D721Med (cell line): ENCODE measurements at regions not wholly inside any gene's neighbourhood (a gene's known extent, or its start where the extent isn't known, plus 50 kb on each side); places are given as distances from the start of the nearest gene placed in this dataset.
"Not testable (repeated sequence)": the region's sequence is repeated elsewhere in the genome, so short reads cannot be mapped to it uniquely, and the experiment has no call there.

Experiments used
- DNase-seq: peaks from one replicate; pipeline ENCODE4 v3.0.0; 2011; ENCODE audit warnings: low spot score; ENCODE audit not compliant: insufficient read length
- FAIRE-seq: peaks from 2 replicates; lab custom pipeline; 2011; peaks lifted over from hg19 to GRCh38; lab: Jason Lieb, UNC
- TF ChIP-seq, protein P1 (sequence below): IDR thresholded peaks from 2 replicates; pipeline ENCODE4 v1.5.1; 2012; ENCODE audit warnings: mild to moderate bottlenecking, control low read depth; ENCODE audit not compliant: insufficient read depth; ENCODE audit errors: missing control alignments

DNA sequence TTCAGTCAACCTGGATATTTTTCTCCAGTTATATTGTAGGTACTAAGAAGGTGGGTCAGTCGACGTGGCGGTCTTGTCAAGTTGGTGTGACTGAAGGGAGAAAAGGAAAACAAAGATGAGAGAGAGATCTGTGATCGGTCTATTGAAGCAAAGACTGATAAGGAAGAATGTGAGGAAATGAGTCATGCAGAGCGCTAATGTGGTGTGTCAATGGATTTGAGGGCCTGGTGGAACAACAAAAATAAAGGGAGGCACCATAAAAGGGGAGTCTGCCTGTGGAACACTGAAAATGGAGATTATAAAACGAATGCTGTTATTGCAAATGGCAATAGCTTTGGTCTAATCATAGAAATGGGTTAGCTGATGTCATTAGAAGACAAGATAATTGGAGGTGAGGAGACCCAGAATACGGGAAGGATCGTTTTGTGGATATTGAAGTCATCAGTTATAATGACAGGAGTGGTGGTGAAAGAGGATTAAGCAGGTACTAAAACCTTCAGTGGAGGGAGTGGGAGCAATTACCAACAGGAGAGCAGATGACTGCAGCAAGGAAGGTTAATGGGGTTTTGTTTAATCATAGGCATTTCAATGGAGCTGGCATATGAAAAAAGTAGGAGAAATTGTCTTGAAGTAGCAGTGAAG, 599.1 kb upstream of the FSHR start:
- no peak for DNase-seq
- TF ChIP-seq, protein P1, sequence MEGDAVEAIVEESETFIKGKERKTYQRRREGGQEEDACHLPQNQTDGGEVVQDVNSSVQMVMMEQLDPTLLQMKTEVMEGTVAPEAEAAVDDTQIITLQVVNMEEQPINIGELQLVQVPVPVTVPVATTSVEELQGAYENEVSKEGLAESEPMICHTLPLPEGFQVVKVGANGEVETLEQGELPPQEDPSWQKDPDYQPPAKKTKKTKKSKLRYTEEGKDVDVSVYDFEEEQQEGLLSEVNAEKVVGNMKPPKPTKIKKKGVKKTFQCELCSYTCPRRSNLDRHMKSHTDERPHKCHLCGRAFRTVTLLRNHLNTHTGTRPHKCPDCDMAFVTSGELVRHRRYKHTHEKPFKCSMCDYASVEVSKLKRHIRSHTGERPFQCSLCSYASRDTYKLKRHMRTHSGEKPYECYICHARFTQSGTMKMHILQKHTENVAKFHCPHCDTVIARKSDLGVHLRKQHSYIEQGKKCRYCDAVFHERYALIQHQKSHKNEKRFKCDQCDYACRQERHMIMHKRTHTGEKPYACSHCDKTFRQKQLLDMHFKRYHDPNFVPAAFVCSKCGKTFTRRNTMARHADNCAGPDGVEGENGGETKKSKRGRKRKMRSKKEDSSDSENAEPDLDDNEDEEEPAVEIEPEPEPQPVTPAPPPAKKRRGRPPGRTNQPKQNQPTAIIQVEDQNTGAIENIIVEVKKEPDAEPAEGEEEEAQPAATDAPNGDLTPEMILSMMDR: no peak
- peak; percentile 46 for FAIRE-seq

DNA sequence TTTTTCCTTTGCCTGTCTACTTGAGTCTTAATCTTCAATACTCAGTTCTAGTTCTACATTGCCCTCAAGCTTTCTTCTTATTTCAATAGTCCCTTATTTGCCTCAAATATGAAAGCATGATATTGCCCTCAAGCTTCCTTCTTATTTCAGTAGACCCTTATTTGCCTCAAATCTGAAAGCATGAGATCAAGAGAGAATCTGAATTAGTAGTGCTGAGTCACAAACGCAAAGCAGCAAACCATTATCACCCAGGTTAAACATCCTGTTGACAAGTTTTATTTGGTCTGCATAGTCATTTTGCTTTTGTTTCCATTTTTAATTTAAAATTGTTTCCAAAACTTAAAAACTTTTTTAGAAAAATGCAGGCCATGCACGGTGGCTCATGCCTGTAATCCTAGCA, 583.3 kb upstream of the FSHR start:
- DNase-seq (no peak), FAIRE-seq (no peak)
- TF ChIP-seq, protein P1: no peak

DNA sequence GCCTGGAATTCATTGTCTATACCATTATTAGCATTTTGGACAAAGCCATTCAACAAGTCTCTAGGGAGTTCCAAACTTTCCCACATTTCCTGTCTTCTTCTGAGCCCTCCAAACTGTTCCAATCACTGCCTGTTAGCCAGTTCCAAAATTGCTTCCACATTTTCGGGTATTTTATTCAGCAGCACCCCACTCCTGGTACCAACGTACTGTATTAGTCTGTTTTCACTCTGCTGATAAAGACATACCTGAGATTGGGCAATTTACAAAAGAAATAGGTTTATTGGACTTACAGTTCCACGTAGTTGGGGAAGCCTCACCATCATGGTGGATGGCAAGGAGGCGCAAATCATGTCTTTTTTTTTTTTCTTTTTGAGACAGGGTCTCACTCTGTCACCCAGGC, 578.6 kb upstream of the FSHR start:
- not testable (repeated sequence) for FAIRE-seq, DNase-seq

DNA sequence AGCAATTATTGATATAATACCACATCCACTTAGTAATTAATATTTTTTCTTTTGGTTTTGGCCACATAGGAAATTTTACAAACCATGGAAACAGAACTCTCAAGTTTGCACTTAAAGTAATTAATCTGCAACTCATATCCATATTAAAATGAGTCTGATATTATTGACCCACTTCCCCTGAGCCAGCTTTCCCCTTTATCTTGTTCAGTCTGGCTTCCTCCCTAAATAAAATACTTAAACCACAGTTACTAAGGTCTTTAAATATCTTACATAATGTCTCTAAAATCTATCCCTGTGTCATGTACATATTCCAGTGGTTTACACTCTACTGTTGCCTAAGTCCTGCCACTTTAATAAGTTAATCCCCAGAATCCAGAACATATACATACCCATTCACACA, 564.9 kb upstream of the FSHR start:
- FAIRE-seq: no peak
- TF ChIP-seq, protein P1: no peak
- DNase-seq: no peak

DNA sequence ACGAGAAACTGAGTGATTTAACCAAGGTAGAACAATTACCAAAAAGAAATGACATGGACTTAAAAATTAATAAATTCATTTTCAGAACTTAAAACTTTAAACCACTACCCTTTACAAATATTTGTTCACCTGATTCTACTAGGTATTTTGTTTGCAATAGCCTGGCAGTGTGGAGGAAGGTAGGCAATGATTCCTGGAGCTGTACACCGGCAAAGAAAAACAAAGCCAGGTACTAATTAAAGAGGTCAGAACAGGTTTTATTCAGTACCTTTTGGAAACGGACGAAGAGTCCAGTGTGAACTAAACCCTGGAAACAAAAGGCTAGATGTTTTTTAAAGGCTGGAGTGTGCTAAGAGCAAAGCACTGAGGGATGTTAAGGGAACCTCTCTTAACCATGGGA, 561.3 kb upstream of the FSHR start:
- DNase-seq (no peak), FAIRE-seq (no peak)
- TF ChIP-seq, protein P1: no peak

DNA sequence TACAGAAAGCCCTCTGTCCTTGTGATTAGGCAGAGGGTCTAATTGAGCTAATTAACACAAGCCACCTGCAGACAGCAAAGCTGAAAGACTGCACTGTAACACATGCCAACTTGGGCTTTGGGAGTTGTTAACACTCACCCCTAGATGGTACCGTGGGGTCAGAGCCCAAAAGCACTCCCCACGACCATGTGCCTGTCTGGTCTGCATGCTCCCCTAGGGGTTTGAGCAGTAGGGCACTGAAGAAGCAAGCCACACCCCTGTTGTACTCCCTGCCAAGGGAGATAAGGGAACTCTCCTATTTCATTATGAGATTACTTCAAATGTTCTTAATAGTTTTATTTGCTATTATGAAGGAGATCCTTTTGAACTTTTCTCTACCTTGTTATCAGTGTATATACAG, 560.1 kb upstream of the FSHR start:
- FAIRE-seq: no peak
- TF ChIP-seq, protein P1: no peak
- DNase-seq: no peak

DNA sequence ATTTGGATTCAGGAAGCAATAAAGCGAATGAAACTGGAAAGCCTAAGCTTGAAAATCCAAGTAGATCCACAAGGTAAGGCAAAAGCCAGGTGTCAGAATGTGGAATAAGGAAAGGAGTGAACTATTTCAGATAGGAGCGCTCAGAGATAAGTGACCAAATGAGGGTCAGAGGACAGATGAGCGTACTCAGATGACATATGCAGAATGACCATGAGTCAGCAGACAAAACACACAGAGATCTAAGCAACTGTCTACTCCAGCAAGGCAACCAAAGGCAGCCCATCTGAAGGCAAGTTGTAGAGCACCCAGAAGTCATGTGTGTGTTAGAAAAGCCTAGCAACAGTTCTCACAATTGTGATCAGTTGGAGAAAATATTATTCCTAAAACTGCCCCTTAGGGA, 548.4 kb upstream of the FSHR start:
- no peak for FAIRE-seq
- TF ChIP-seq, protein P1: no peak
- DNase-seq: no peak

DNA sequence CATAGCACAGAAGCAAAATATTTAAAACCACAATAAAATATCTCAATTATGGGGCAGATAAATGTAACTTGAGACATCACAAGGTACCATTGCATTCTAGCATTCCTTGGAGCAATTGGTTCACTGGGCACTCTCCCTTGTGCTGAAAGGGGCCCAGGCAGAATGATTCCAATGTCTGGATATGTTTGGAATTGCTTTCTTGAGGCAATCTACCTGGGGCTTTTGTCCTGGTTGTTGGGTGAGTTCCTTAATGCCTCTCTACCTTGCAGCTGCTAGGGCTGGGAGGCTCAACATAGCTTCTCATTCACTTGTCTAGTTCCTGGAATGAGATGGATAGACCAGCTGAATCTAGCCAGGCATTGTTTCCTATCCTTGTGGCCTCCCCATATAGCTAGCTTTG, 539.6 kb upstream of the FSHR start:
- no peak for FAIRE-seq
- no peak for DNase-seq
- TF ChIP-seq, protein P1: no peak

DNA sequence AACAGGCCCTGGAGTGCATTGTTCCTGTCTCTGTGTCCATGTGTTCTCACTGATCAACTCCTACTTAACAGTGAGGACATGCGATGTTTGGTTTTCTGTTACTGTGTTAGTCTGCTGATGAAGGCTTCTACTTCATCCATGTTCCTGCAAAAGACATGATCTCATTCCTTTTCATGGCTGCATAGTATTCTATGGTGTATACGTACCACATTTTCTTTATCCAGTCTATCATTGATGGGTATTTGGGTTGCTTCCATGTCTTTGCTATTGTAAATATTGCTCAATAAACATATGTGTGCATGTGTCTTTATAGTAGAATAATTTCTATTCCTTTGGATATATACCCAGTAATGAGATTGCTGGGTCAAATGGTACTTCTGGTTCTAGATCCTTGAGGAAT, 537.7 kb upstream of the FSHR start:
- FAIRE-seq: not testable (repeated sequence)

More for the DNA sequence above, 537.7 kb upstream of the FSHR start:
- DNase-seq: not testable (repeated sequence)
